ENCODE measurements at regions not wholly inside any gene's neighbourhood (a gene's known extent, or its start where the extent isn't known, plus 50 kb on each side); places are given as distances from the start of the nearest gene placed in this dataset.

- TF ChIP-seq CTCF (IDR thresholded peaks at IDR 0.05) = no peak
- TF ChIP-seq ZFX (IDR thresholded peaks at IDR 0.05; ENCODE audit: borderline replicate concordance) = no peak
These were observed 195.4 kb upstream of the PRMT6 start for GRCh38 chr1:106861110-106861509.
